IMR-90 (cell line): ENCODE measurements at regions not wholly inside any gene's neighbourhood (a gene's known extent, or its start where the extent isn't known, plus 50 kb on each side); places are given as distances from the start of the nearest gene placed in this dataset.

ENCODE experiments used
- ATAC-seq: fragments of 200-7000 bp; cut with Tn5 transposase; 2 replicates; pipeline ENCODE4 v1.9.1; 2020; ENCODE audit warnings: low read depth, mild to moderate bottlenecking, moderate library complexity
- BruUV-seq: library from RNA; stranded (reverse); fragments of 400-500 nt; replicated peaks from 2 replicates; lab custom pipeline; 2021; lab: Mats Ljungman, UMichigan
- CTCF ChIA-PET: fragments of 300-600 bp; formaldehyde crosslinking; extraction: SDS; loops from one replicate; lab custom pipeline; 2021; ENCODE audit warnings: antibody characterized with exemption; lab: Yijun Ruan, JAX
- POLR2A ChIA-PET: fragments of 300-600 bp; sonication (Branson Sonifier 250); formaldehyde crosslinking; loops from one replicate; lab custom pipeline; 2022; ENCODE audit warnings: antibody characterized with exemption; ENCODE audit not compliant: unreplicated experiment; lab: Charles Lee
- DNase-seq: peaks from one replicate; pipeline ENCODE4 v3.0.0; 2013
- H2AFZ ChIP-seq: replicated peaks from 2 replicates; pipeline ENCODE3; 2013; ENCODE audit warnings: low read length, mild to moderate bottlenecking; ENCODE audit not compliant: poor library complexity
- H2AK5ac ChIP-seq: 2 replicates; pipeline ENCODE4 v1.6.1; 2013; ENCODE audit warnings: low read depth, low read length, inconsistent platforms
- H2AK9ac ChIP-seq: replicated peaks from 2 replicates; pipeline ENCODE3; 2013; ENCODE audit warnings: mild to moderate bottlenecking, low read depth, low read length, moderate library complexity; ENCODE audit not compliant: poor library complexity
- H2BK120ac ChIP-seq: 2 replicates; pipeline ENCODE4 v1.6.1; 2013; ENCODE audit warnings: low read depth, low read length, inconsistent platforms
- H2BK15ac ChIP-seq: 3 replicates; pipeline ENCODE4 v1.6.1; 2013; ENCODE audit warnings: low read depth, low read length, inconsistent platforms
- H2BK20ac ChIP-seq: 2 replicates; pipeline ENCODE4 v1.6.1; 2013; ENCODE audit warnings: low read depth, mild to moderate bottlenecking, inconsistent platforms, low read length, moderate library complexity
- H2BK5ac ChIP-seq: 2 replicates; pipeline ENCODE4 v1.6.1; 2013; ENCODE audit warnings: mild to moderate bottlenecking, low read depth, low read length, inconsistent platforms; ENCODE audit not compliant: poor library complexity, severe bottlenecking
- H3K14ac ChIP-seq: replicated peaks from 2 replicates; pipeline ENCODE4 v1.6.1; 2013; ENCODE audit warnings: low read depth, low read length, inconsistent platforms
- H3K18ac ChIP-seq: 2 replicates; pipeline ENCODE4 v1.6.1; 2013; ENCODE audit warnings: low read depth, low read length, control low read depth
- H3K23ac ChIP-seq: 2 replicates; pipeline ENCODE4 v1.6.1; 2013; ENCODE audit warnings: low read depth, low read length, inconsistent platforms
- H3K27ac ChIP-seq: 2 replicates; pipeline ENCODE4 v1.5.1; 2013; ENCODE audit warnings: mild to moderate bottlenecking, control low read depth, low read length; ENCODE audit not compliant: insufficient read depth
- H3K27me3 ChIP-seq: 2 replicates; pipeline ENCODE4 v1.6.1; 2013; ENCODE audit warnings: low read length; ENCODE audit not compliant: control insufficient read depth, insufficient read depth
- H3K36me3 ChIP-seq: 2 replicates; pipeline ENCODE4 v1.6.1; 2013; ENCODE audit warnings: low read length, mixed read lengths; ENCODE audit not compliant: control insufficient read depth, insufficient read depth
- H3K4ac ChIP-seq: 2 replicates; pipeline ENCODE4 v1.6.1; 2013; ENCODE audit warnings: low read depth, low read length, inconsistent platforms
- H3K4me1 ChIP-seq: 2 replicates; pipeline ENCODE4 v1.6.1; 2013; ENCODE audit warnings: low read length, mixed read lengths; ENCODE audit not compliant: control insufficient read depth, insufficient read depth
- H3K4me2 ChIP-seq: 2 replicates; pipeline ENCODE4 v1.6.1; 2013; ENCODE audit warnings: low read depth, mild to moderate bottlenecking, control low read depth, low read length, moderate library complexity
- H3K4me3 ChIP-seq: 2 replicates; pipeline ENCODE4 v1.5.1; 2013; ENCODE audit warnings: low read depth, mild to moderate bottlenecking, control low read depth, low read length, moderate library complexity; ENCODE audit not compliant: insufficient read depth
- H3K56ac ChIP-seq: 2 replicates; pipeline ENCODE4 v1.6.1; 2013; ENCODE audit warnings: low read length, inconsistent platforms; ENCODE audit not compliant: insufficient read depth; ENCODE audit errors: extremely low read depth
- H3K79me1 ChIP-seq, 2 experiments: 2 replicates each; pipeline ENCODE4 v1.6.1; 2013; ENCODE audit warnings: low read length in 2 of 2, inconsistent platforms in 1 of 2, low read depth in 1 of 2
- H3K9ac ChIP-seq: 2 replicates; pipeline ENCODE4 v1.6.1; 2013; ENCODE audit warnings: low read depth, low read length, control low read depth
- H3K9me1 ChIP-seq: 2 replicates; pipeline ENCODE4 v1.6.1; 2013; ENCODE audit warnings: low read length, inconsistent platforms; ENCODE audit not compliant: insufficient read depth
- H3K9me3 ChIP-seq: 2 replicates; pipeline ENCODE4 v1.6.1; 2013; ENCODE audit warnings: low read length; ENCODE audit not compliant: control insufficient read depth, insufficient read depth
- H4K20me1 ChIP-seq: 2 replicates; pipeline ENCODE4 v1.6.1; 2013; ENCODE audit warnings: low read length, inconsistent platforms; ENCODE audit not compliant: insufficient read depth
- H4K5ac ChIP-seq: 2 replicates; pipeline ENCODE4 v1.6.1; 2013; ENCODE audit warnings: mild to moderate bottlenecking, low read depth, low read length, control low read depth
- H4K8ac ChIP-seq, 2 experiments: 2 replicates each; pipeline ENCODE4 v1.6.1; 2013; ENCODE audit warnings: low read depth in 2 of 2, low read length in 2 of 2, control low read depth in 1 of 2, inconsistent platforms in 1 of 2
- H4K91ac ChIP-seq: 2 replicates; pipeline ENCODE4 v1.6.1; 2013; ENCODE audit warnings: low read depth, low read length, inconsistent platforms; ENCODE audit not compliant: insufficient read depth
- BHLHE40 ChIP-seq: fragments of 150-350 bp; IDR thresholded peaks from 2 replicates; pipeline ENCODE4 v1.6.1; 2016; ENCODE audit warnings: mild to moderate bottlenecking, low read depth, low read length
- CEBPB ChIP-seq: IDR thresholded peaks from 2 replicates; pipeline ENCODE4 v1.6.1; 2012; ENCODE audit warnings: low read depth, low read length, improper control_type of control experiment
- CHD1 ChIP-seq: IDR thresholded peaks from 2 replicates; pipeline ENCODE4 v1.6.1; 2012; ENCODE audit warnings: low read depth, low read length, improper control_type of control experiment
- CTCF ChIP-seq: conservative IDR thresholded peaks from 2 replicates; pipeline ENCODE4 v1.5.1; 2012; ENCODE audit warnings: mild to moderate bottlenecking, low read depth, low read length, improper control_type of control experiment
- ELK1 ChIP-seq: fragments of 150-350 bp; IDR thresholded peaks from 2 replicates; pipeline ENCODE4 v1.6.1; 2016; ENCODE audit warnings: low read depth, mild to moderate bottlenecking, low read length, moderate library complexity, borderline replicate concordance
- FOS ChIP-seq: fragments of 150-350 bp; IDR thresholded peaks from 2 replicates; pipeline ENCODE4 v1.6.1; 2016; ENCODE audit warnings: low read depth, low read length
- MAFK ChIP-seq: IDR thresholded peaks from 2 replicates; pipeline ENCODE4 v1.6.1; 2012; ENCODE audit warnings: low read depth, low read length, improper control_type of control experiment
- MAZ ChIP-seq: IDR thresholded peaks from 2 replicates; pipeline ENCODE4 v1.6.1; 2012; ENCODE audit warnings: low read depth, mild to moderate bottlenecking, low read length, improper control_type of control experiment, moderate library complexity, borderline replicate concordance
- MXI1 ChIP-seq: IDR thresholded peaks from 2 replicates; pipeline ENCODE4 v1.6.1; 2012; ENCODE audit warnings: low read depth, mild to moderate bottlenecking, low read length, moderate library complexity, borderline replicate concordance
- NFE2L2 ChIP-seq: fragments of 150-350 bp; IDR thresholded peaks from 2 replicates; pipeline ENCODE4 v1.6.1; 2016; ENCODE audit warnings: low read depth, mild to moderate bottlenecking, low read length
- POLR2A ChIP-seq: IDR thresholded peaks from 2 replicates; pipeline ENCODE4 v1.6.1; 2012; ENCODE audit warnings: mild to moderate bottlenecking, low read depth, low read length
- RAD21 ChIP-seq: IDR thresholded peaks from 2 replicates; pipeline ENCODE4 v1.6.1; 2012; ENCODE audit warnings: low read length, improper control_type of control experiment
- RCOR1 ChIP-seq: IDR thresholded peaks from 2 replicates; pipeline ENCODE4 v1.6.1; 2012; ENCODE audit warnings: mild to moderate bottlenecking, low read length, improper control_type of control experiment; ENCODE audit not compliant: insufficient replicate concordance
- RFX5 ChIP-seq: IDR thresholded peaks from 2 replicates; pipeline ENCODE4 v1.8.0; 2012; ENCODE audit warnings: low read depth, mild to moderate bottlenecking, low read length, moderate library complexity
- SMC3 ChIP-seq: fragments of 150-350 bp; IDR thresholded peaks from 2 replicates; pipeline ENCODE4 v1.6.1; 2016; ENCODE audit warnings: low read depth, mild to moderate bottlenecking, antibody characterized with exemption, low read length, moderate library complexity
- USF2 ChIP-seq: fragments of 150-350 bp; IDR thresholded peaks from 2 replicates; pipeline ENCODE4 v1.6.1; 2017; ENCODE audit warnings: mild to moderate bottlenecking, antibody characterized with exemption, low read length, low read depth
- WGBS, 2 experiments: methylation state at CpG; one replicate each; pipeline versions ENCODE4 v1.1.5 to v1.1.7; 2013; ENCODE audit warnings: missing lambda C conversion rate in 2 of 2; ENCODE audit not compliant: insufficient read length in 1 of 2; ENCODE audit errors: extremely low coverage in 2 of 2; 5-methylcytosine and 5-hydroxymethylcytosine counted together
- dilution Hi-C: fragments of 300-500 bp; cut with HindIII; formaldehyde crosslinking; loops from one replicate; pipeline ENCODE4 v1.14.3; 2018; ENCODE audit warnings: low sequenced_read_pairs; ENCODE audit not compliant: unreplicated experiment
- in situ Hi-C: fragments of 300-500 bp; cut with MboI; formaldehyde crosslinking; loops from 3 replicates; pipeline ENCODE4 v1.14.3; 2019; ENCODE audit warnings: low sequenced_read_pairs, inconsistent platforms, mixed read lengths
- intact Hi-C: fragments of 100-400 bp; cut with micrococcal nuclease; formaldehyde crosslinking; loops from 2 replicates; pipeline ENCODE4 v1.10.0; 2022

- no peak for DNase-seq
- no peak overlapping the region for H4K5ac ChIP-seq
- H4K8ac ChIP-seq = no peak overlapping the region
- H2AK5ac ChIP-seq = no peak overlapping the region
- H3K14ac ChIP-seq = no peak overlapping the region
- BruUV-seq = no TSS peak
- no peak for ATAC-seq
- H3K4me3 ChIP-seq = no peak overlapping the region
- POLR2A ChIA-PET = no interaction called here
- H3K4me1 ChIP-seq = no peaks in the 10 kb centered on the region; the same call in 1 of the 2 replicates
- no peaks in the 10 kb centered on the region for H3K27me3 ChIP-seq
- H3K18ac ChIP-seq = no peak overlapping the region
- H3K27ac ChIP-seq = no peak overlapping the region
- CTCF ChIA-PET = no interaction called here
- dilution Hi-C loops (no loop called here), in situ Hi-C loops (no loop called here), intact Hi-C loops (no loop called here)
- H3K79me1 ChIP-seq = no peaks in the 10 kb centered on the region
- no peaks in the 10 kb centered on the region for H4K20me1 ChIP-seq
- no peak for TF ChIP-seq ELK1
- TF ChIP-seq MXI1 = no peak
- TF ChIP-seq MAFK = no peak
- no peak for TF ChIP-seq CTCF
- TF ChIP-seq CEBPB = no peak
- no peak for TF ChIP-seq CHD1
- no peak for TF ChIP-seq RAD21
- TF ChIP-seq SMC3 = no peak
- no peak for TF ChIP-seq POLR2A
- no peak for TF ChIP-seq NFE2L2
- TF ChIP-seq MAZ = no peak
- no peak for TF ChIP-seq RFX5
- TF ChIP-seq USF2 = no peak
- TF ChIP-seq RCOR1 = no peak
- TF ChIP-seq FOS = no peak
- TF ChIP-seq BHLHE40 = no peak
- H3K36me3 ChIP-seq = no peaks in the 10 kb centered on the region
- no peak overlapping the region for H2AFZ ChIP-seq
- no peaks in the 10 kb centered on the region for H3K9me1 ChIP-seq
- H3K56ac ChIP-seq = no peak overlapping the region
- no peak overlapping the region for H2AK9ac ChIP-seq
- no peak overlapping the region for H2BK20ac ChIP-seq
- H3K23ac ChIP-seq = no peak overlapping the region
- H3K9me3 ChIP-seq = peaks cover 2% of the 10 kb centered on the region; the same call in 1 of the 2 replicates
- H4K91ac ChIP-seq = no peak overlapping the region
- H2BK5ac ChIP-seq = no peak overlapping the region
- H3K9ac ChIP-seq = no peak overlapping the region
- H2BK120ac ChIP-seq = no peak overlapping the region
- no peak overlapping the region for H3K4me2 ChIP-seq
- WGBS, 2 experiments = no CpG with 5 or more reads among the region's 1 CpG
- no peak overlapping the region for H2BK15ac ChIP-seq
- H3K4ac ChIP-seq = no peak overlapping the region
Measured at GRCh38 chr4:124032035-124032434, 635.4 kb downstream of the SPRY1 start.
